ENCODE measurements at regions not wholly inside any gene's neighbourhood (a gene's known extent, or its start where the extent isn't known, plus 50 kb on each side); places are given as distances from the start of the nearest gene placed in this dataset.

GRCh38 chr2:133867166-133867565, 298.9 kb upstream of the NCKAP5 start:
- TF ChIP-seq EZH2 (IDR thresholded peaks at IDR 0.05; ENCODE audit: borderline replicate concordance, low read depth, low read length, poor library complexity, severe bottlenecking) = no peak
- no peak for TF ChIP-seq CTCF (conservative IDR thresholded peaks at IDR 0.05; ENCODE audit: low read depth, low read length)

Measured in A673 (cell line).